OCI-LY1 (cell line): ENCODE measurements at regions not wholly inside any gene's neighbourhood (a gene's known extent, or its start where the extent isn't known, plus 50 kb on each side); places are given as distances from the start of the nearest gene placed in this dataset.

Source experiments
- EZH2 ChIP-seq: fragments of 200-600 bp; sonication (generic), shearing (Covaris generic); IDR thresholded peaks from 2 replicates; pipeline ENCODE4 v1.8.0; 2017; ENCODE audit warnings: borderline replicate concordance, mixed run types, mild to moderate bottlenecking, antibody characterized with exemption, low read length, moderate library complexity, mixed read lengths
- TF ChIP-seq, protein P1 (sequence below): fragments of 200-600 bp; sonication (generic), shearing (Covaris generic); IDR thresholded peaks from 2 replicates; pipeline ENCODE4 v1.5.1; 2017; ENCODE audit warnings: mild to moderate bottlenecking, antibody characterized with exemption, low read length, moderate library complexity, mixed read lengths

DNA sequence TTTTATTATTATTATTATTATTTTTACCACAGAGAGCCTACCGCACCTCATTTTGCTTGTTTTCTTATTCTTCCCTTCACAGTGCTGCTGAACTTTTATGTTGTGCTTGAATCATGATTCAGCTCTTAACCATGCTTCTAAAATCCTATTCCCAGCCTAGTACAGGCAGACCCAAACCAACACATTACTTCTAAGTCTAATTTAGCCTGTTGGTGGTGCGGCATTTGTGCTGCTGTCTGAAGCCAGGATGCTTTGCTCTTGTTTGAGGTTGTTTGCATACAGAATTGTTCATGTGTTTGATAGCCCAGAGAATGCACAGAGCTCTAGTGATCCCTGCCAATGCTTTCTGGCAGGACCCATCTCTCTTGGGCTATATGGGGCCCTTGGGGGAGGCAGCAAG lies 213.5 kb upstream of the KCNG1 start:
- TF ChIP-seq, protein P1, sequence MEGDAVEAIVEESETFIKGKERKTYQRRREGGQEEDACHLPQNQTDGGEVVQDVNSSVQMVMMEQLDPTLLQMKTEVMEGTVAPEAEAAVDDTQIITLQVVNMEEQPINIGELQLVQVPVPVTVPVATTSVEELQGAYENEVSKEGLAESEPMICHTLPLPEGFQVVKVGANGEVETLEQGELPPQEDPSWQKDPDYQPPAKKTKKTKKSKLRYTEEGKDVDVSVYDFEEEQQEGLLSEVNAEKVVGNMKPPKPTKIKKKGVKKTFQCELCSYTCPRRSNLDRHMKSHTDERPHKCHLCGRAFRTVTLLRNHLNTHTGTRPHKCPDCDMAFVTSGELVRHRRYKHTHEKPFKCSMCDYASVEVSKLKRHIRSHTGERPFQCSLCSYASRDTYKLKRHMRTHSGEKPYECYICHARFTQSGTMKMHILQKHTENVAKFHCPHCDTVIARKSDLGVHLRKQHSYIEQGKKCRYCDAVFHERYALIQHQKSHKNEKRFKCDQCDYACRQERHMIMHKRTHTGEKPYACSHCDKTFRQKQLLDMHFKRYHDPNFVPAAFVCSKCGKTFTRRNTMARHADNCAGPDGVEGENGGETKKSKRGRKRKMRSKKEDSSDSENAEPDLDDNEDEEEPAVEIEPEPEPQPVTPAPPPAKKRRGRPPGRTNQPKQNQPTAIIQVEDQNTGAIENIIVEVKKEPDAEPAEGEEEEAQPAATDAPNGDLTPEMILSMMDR = no peak
- TF ChIP-seq EZH2 = no peak
